Neutrophil (primary cell): ENCODE measurements at regions not wholly inside any gene's neighbourhood (a gene's known extent, or its start where the extent isn't known, plus 50 kb on each side); places are given as distances from the start of the nearest gene placed in this dataset.

Source experiments
- H3K27ac ChIP-seq: fragments of 200-600 bp; sonication (generic); 2 replicates; pipeline ENCODE4 v1.5.1; 2016; ENCODE audit warnings: mild to moderate bottlenecking, moderate library complexity
- H3K27me3 ChIP-seq: fragments of 200-600 bp; sonication (generic); 2 replicates; pipeline ENCODE4 v1.6.0; 2016; ENCODE audit warnings: mild to moderate bottlenecking
- H3K36me3 ChIP-seq: fragments of 200-600 bp; sonication (generic); 2 replicates; pipeline ENCODE4 v1.5.1; 2017
- H3K4me1 ChIP-seq, 2 experiments: fragments of 200-600 bp in 1 of 2; sonication (generic) in 1 of 2; 1 replicate in 1 of 2; 2 replicates in 1 of 2; pipeline versions ENCODE4 v1.5.1 to v1.6.1; 2013 to 2016; ENCODE audit warnings: low read depth in 1 of 2, low read length in 1 of 2, mild to moderate bottlenecking in 1 of 2, moderate library complexity in 1 of 2; ENCODE audit not compliant: control insufficient read depth in 1 of 2, insufficient read depth in 1 of 2
- H3K4me3 ChIP-seq, 2 experiments: fragments of 200-600 bp in 1 of 2; sonication (generic) in 1 of 2; 1 replicate in 1 of 2; 2 replicates in 1 of 2; pipeline ENCODE4 v1.5.1; 2013 to 2016; ENCODE audit warnings: low read depth in 1 of 2, low read length in 1 of 2, mild to moderate bottlenecking in 1 of 2, moderate library complexity in 1 of 2
- H3K9me3 ChIP-seq: fragments of 200-600 bp; sonication (generic); 2 replicates; pipeline ENCODE4 v1.5.1; 2016
- TF ChIP-seq, protein P1 (sequence below): fragments of 200-600 bp; sonication (generic); IDR thresholded peaks from 2 replicates; pipeline ENCODE4 v1.5.1; 2016; ENCODE audit warnings: antibody characterized with exemption

GRCh38 chr2:498493-499178 lies 178.6 kb downstream of the TMEM18 start:
- H3K36me3 ChIP-seq = no peaks in the 10 kb centered on the region
- no peak overlapping the region for H3K4me3 ChIP-seq
- H3K9me3 ChIP-seq = no peaks in the 10 kb centered on the region
- TF ChIP-seq, protein P1, sequence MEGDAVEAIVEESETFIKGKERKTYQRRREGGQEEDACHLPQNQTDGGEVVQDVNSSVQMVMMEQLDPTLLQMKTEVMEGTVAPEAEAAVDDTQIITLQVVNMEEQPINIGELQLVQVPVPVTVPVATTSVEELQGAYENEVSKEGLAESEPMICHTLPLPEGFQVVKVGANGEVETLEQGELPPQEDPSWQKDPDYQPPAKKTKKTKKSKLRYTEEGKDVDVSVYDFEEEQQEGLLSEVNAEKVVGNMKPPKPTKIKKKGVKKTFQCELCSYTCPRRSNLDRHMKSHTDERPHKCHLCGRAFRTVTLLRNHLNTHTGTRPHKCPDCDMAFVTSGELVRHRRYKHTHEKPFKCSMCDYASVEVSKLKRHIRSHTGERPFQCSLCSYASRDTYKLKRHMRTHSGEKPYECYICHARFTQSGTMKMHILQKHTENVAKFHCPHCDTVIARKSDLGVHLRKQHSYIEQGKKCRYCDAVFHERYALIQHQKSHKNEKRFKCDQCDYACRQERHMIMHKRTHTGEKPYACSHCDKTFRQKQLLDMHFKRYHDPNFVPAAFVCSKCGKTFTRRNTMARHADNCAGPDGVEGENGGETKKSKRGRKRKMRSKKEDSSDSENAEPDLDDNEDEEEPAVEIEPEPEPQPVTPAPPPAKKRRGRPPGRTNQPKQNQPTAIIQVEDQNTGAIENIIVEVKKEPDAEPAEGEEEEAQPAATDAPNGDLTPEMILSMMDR = no peak
- H3K27ac ChIP-seq = no peak overlapping the region
- no peaks in the 10 kb centered on the region for H3K27me3 ChIP-seq
- no peaks in the 10 kb centered on the region for H3K4me1 ChIP-seq

GRCh38 chr2:497770-498492 lies 179.3 kb downstream of the TMEM18 start:
- TF ChIP-seq, protein P1 = no peak
- H3K9me3 ChIP-seq = no peaks in the 10 kb centered on the region
- H3K4me1 ChIP-seq = no peaks in the 10 kb centered on the region
- no peaks in the 10 kb centered on the region for H3K36me3 ChIP-seq
- H3K27me3 ChIP-seq = no peaks in the 10 kb centered on the region
- no peak overlapping the region for H3K4me3 ChIP-seq
- no peak overlapping the region for H3K27ac ChIP-seq

DNA sequence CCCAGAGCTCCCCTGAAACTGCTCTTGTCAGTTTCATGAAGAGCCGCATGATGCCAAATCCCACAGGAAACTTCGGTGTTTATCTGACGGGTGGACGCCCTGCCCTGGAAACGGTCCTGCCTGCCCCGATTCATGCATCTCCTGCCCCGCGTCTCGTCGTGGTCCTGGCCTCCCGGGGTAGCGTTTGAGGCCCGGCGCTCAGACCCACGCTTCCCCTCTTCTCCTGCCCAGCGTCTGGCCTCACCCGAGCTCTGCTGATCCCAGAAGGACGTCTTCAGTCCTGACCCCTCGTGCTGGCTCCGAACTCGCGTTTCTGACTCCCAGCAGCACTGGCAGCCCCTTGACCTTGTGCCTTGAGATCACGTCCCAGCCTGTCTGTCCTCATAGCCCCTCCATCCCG lies 180.5 kb downstream of the TMEM18 start:
- H3K9me3 ChIP-seq = no peaks in the 10 kb centered on the region
- H3K27ac ChIP-seq = no peak overlapping the region
- no peaks in the 10 kb centered on the region for H3K36me3 ChIP-seq
- H3K4me3 ChIP-seq = no peak overlapping the region
- no peaks in the 10 kb centered on the region for H3K27me3 ChIP-seq
- TF ChIP-seq, protein P1 = no peak
- H3K4me1 ChIP-seq = no peaks in the 10 kb centered on the region

DNA sequence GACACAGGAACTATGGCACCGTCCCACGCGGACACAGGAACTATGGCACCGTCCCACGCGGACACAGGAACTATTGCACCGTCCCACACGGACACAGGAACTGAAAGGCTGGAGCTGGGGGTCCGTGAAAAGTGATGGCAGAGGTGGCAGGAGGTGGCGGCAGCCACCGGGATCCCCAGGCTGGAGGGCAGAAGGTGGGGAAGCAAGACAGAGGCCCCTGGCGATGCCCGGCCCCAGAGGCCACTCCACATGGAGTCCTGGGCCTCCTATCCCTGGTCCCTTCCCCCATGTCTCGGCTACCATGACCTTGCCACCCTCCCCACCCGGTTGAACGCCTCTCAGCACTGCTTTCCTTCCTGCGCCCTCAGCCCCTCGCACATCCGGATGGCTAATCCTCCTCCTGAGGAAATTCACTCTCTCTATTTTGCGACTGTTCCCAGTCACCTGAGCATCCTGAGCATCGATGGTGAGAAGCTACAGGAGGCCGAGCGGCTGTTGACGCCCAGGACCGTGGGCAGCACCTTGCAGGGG lies 181.4 kb downstream of the TMEM18 start:
- Histone ChIP-seq H3K4me1 (no peaks in the 10 kb centered on the region), H3K27me3 (no peaks in the 10 kb centered on the region), H3K9me3 (no peaks in the 10 kb centered on the region), H3K4me3 (no peak overlapping the region), H3K36me3 (no peaks in the 10 kb centered on the region), H3K27ac (no peak overlapping the region)
- TF ChIP-seq, protein P1 = no peak

DNA sequence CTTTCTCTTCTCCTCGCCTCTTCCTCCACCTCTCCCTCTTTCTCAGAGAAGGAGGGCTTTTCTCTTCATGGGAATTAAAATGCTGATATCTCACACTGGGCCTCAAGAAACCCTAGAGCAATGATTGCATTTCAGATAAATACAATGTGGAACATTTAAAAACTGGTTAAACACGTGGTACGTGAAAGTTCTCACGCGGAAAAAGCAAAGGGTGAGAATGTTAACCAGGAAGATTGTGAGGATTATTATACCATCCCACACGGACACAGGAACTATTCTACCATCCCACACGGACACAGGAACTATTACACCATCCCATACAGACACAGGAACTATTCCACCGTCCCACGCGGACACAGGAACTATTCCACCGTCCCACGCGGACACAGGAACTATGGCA lies 182.4 kb downstream of the TMEM18 start:
- no peaks in the 10 kb centered on the region for H3K4me1 ChIP-seq
- H3K27me3 ChIP-seq = no peaks in the 10 kb centered on the region
- TF ChIP-seq, protein P1 = no peak
- H3K9me3 ChIP-seq = no peaks in the 10 kb centered on the region
- H3K36me3 ChIP-seq = no peaks in the 10 kb centered on the region
- no peak overlapping the region for H3K27ac ChIP-seq
- no peak overlapping the region for H3K4me3 ChIP-seq
